ENCODE measurements at regions not wholly inside any gene's neighbourhood (a gene's known extent, or its start where the extent isn't known, plus 50 kb on each side); places are given as distances from the start of the nearest gene placed in this dataset.

DNA sequence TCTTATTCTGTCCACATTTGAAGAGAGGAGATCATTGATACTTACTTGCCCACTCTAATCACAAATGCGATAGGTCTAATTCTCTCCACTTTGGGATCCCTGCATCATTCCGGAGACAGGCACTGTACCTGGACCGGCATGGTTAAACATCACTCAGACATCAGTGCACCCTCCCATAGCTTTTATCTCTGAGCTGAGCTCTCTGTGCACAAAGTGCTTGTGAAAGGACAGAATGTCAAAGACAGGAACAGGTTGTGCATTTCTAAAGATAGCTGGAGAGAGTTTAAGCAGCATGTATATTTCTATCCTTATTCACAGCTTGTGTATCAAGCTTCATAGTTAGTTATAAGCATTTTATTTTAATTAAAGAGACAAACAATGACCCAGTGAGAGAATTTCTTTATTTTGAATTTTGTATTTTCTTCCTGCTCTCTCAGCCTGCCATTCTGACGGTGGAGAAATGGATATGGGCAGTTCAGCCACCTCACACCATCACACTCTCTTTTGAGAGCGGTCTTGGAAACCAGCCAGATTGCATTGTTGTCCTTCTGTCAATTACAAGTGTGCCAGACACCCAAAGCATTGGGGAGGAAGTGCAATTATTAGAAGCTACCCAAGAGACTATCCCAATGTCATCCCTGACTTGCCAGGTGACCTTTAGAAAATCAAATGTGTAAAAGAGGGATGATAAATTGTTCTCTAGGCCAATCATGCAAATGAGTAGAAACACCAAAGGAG is 65.2 kb upstream of the CHL1 start:
- TF ChIP-seq, protein P1, sequence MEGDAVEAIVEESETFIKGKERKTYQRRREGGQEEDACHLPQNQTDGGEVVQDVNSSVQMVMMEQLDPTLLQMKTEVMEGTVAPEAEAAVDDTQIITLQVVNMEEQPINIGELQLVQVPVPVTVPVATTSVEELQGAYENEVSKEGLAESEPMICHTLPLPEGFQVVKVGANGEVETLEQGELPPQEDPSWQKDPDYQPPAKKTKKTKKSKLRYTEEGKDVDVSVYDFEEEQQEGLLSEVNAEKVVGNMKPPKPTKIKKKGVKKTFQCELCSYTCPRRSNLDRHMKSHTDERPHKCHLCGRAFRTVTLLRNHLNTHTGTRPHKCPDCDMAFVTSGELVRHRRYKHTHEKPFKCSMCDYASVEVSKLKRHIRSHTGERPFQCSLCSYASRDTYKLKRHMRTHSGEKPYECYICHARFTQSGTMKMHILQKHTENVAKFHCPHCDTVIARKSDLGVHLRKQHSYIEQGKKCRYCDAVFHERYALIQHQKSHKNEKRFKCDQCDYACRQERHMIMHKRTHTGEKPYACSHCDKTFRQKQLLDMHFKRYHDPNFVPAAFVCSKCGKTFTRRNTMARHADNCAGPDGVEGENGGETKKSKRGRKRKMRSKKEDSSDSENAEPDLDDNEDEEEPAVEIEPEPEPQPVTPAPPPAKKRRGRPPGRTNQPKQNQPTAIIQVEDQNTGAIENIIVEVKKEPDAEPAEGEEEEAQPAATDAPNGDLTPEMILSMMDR (optimal IDR thresholded peaks at IDR 0.05 in 1 of 3, IDR thresholded peaks at IDR 0.05 in 1 of 3, conservative IDR thresholded peaks at IDR 0.05 in 1 of 3; ENCODE audit: extremely low read depth in 1 of 3, insufficient read depth in 2 of 3, low read length in 3 of 3) = no peak
- no peak for TF ChIP-seq EZH2 (IDR thresholded peaks at IDR 0.05; ENCODE audit: low read length)
- FAIRE-seq (no peak), DNase-seq (ENCODE audit: low read depth, low spot score) (no peak)
- Histone ChIP-seq H2AFZ (ENCODE audit: control insufficient read depth, low read length) (no peak overlapping the region), H3K4me3 (ENCODE audit: control insufficient read depth in 2 of 3, extremely low read depth in 1 of 3, insufficient read depth in 2 of 3, low read depth in 1 of 3, low read length in 3 of 3) (no peak overlapping the region), H3K9me3 (ENCODE audit: control insufficient read depth, low read depth, low read length) (no peaks in the 10 kb centered on the region), H3K36me3 (ENCODE audit: control insufficient read depth in 2 of 2, extremely low read depth in 1 of 2, insufficient read depth in 2 of 2, low read length in 2 of 2) (no peaks in the 10 kb centered on the region), H3K79me2 (ENCODE audit: control insufficient read depth, insufficient read depth, low read length) (no peaks in the 10 kb centered on the region), H3K9ac (ENCODE audit: control insufficient read depth, extremely low read depth, insufficient read depth, low read length) (no peak overlapping the region), H3K4me1 (ENCODE audit: control insufficient read depth, extremely low read depth, insufficient read depth, low read length) (no peaks in the 10 kb centered on the region), H3K27me3 (ENCODE audit: control insufficient read depth, extremely low read depth, insufficient read depth, low read length) (no peaks in the 10 kb centered on the region), H3K9me1 (ENCODE audit: control insufficient read depth, extremely low read depth, insufficient read depth, low read length) (no peaks in the 10 kb centered on the region), H3K27ac (ENCODE audit: control insufficient read depth, insufficient read depth, low read length) (no peak overlapping the region), H4K20me1 (ENCODE audit: control insufficient read depth, extremely low read depth, insufficient read depth, low read length) (no peaks in the 10 kb centered on the region), H3K4me2 (ENCODE audit: control insufficient read depth, extremely low read depth, insufficient read depth, low read depth, low read length) (no peak overlapping the region)
- dilution Hi-C loops (cut with MboI; ENCODE audit: extremely low pct_ligation_motif_present, low sequenced_read_pairs) = no loop called here

DNA sequence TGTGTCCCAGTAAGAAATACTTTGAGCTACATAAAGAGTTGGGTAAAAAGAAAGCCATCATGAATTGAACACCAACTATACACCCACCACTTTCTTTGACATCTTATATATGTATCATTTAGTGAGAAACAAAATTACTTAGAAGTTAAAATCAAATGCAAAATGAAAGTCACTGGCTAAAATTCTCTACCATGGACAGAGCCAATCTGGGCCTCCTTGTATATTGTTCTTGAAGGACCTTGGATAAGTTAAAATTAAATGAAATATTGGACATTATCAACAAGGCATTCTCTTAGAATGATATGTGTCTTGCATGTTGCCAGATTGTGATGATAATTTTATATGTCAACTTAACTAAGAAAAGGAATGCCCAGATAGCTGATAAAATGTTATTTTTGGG is 64.2 kb upstream of the CHL1 start:
- Histone ChIP-seq H3K4me2 (ENCODE audit: control insufficient read depth, extremely low read depth, insufficient read depth, low read depth, low read length) (no peak overlapping the region), H3K4me1 (ENCODE audit: control insufficient read depth, extremely low read depth, insufficient read depth, low read length) (no peaks in the 10 kb centered on the region), H3K9ac (ENCODE audit: control insufficient read depth, extremely low read depth, insufficient read depth, low read length) (no peak overlapping the region), H3K9me1 (ENCODE audit: control insufficient read depth, extremely low read depth, insufficient read depth, low read length) (no peaks in the 10 kb centered on the region), H4K20me1 (ENCODE audit: control insufficient read depth, extremely low read depth, insufficient read depth, low read length) (no peaks in the 10 kb centered on the region), H3K36me3 (ENCODE audit: control insufficient read depth in 2 of 2, extremely low read depth in 1 of 2, insufficient read depth in 2 of 2, low read length in 2 of 2) (no peaks in the 10 kb centered on the region), H3K79me2 (ENCODE audit: control insufficient read depth, insufficient read depth, low read length) (no peaks in the 10 kb centered on the region), H3K4me3 (ENCODE audit: control insufficient read depth in 2 of 3, extremely low read depth in 1 of 3, insufficient read depth in 2 of 3, low read depth in 1 of 3, low read length in 3 of 3) (no peak overlapping the region), H2AFZ (ENCODE audit: control insufficient read depth, low read length) (no peak overlapping the region), H3K9me3 (ENCODE audit: control insufficient read depth, low read depth, low read length) (no peaks in the 10 kb centered on the region), H3K27ac (ENCODE audit: control insufficient read depth, insufficient read depth, low read length) (no peak overlapping the region), H3K27me3 (ENCODE audit: control insufficient read depth, extremely low read depth, insufficient read depth, low read length) (no peaks in the 10 kb centered on the region)
- FAIRE-seq = no peak
- TF ChIP-seq EZH2 (IDR thresholded peaks at IDR 0.05; ENCODE audit: low read length) = no peak
- TF ChIP-seq, protein P1 (optimal IDR thresholded peaks at IDR 0.05 in 1 of 3, IDR thresholded peaks at IDR 0.05 in 1 of 3, conservative IDR thresholded peaks at IDR 0.05 in 1 of 3; ENCODE audit: extremely low read depth in 1 of 3, insufficient read depth in 2 of 3, low read length in 3 of 3) = no peak
- dilution Hi-C loops (cut with MboI; ENCODE audit: extremely low pct_ligation_motif_present, low sequenced_read_pairs) = no loop called here
- no peak for DNase-seq (ENCODE audit: low read depth, low spot score)

All from keratinocyte (primary cell).